HUES64 (cell line): ENCODE measurements at regions not wholly inside any gene's neighbourhood (a gene's known extent, or its start where the extent isn't known, plus 50 kb on each side); places are given as distances from the start of the nearest gene placed in this dataset.

Experiments used
- H3K27ac ChIP-seq: 2 replicates; pipeline ENCODE4 v1.7.0; 2013; ENCODE audit warnings: low read depth, low read length, inconsistent platforms
- H3K27me3 ChIP-seq: 2 replicates; pipeline ENCODE4 v1.6.1; 2013; ENCODE audit warnings: mild to moderate bottlenecking, low read length; ENCODE audit not compliant: insufficient read depth
- H3K36me3 ChIP-seq: 2 replicates; pipeline ENCODE4 v1.6.1; 2013; ENCODE audit warnings: mild to moderate bottlenecking, low read length; ENCODE audit not compliant: insufficient read depth
- H3K4me1 ChIP-seq: 2 replicates; pipeline ENCODE4 v1.6.1; 2013; ENCODE audit warnings: mild to moderate bottlenecking, low read length, moderate library complexity; ENCODE audit not compliant: insufficient read depth
- H3K4me3 ChIP-seq: 2 replicates; pipeline ENCODE4 v1.5.1; 2013; ENCODE audit warnings: mild to moderate bottlenecking, low read length, moderate library complexity
- H3K9ac ChIP-seq: 2 replicates; pipeline ENCODE4 v1.6.1; 2013; ENCODE audit warnings: mild to moderate bottlenecking, low read depth, low read length
- H3K9me3 ChIP-seq: 2 replicates; pipeline ENCODE4 v1.6.1; 2013; ENCODE audit warnings: low read depth, low read length; ENCODE audit not compliant: insufficient read depth
- WGBS: fragments of 150-250, 120-280 bp; methylation state at CpG from one replicate; pipeline ENCODE4 v1.1.7; 2013; ENCODE audit warnings: missing lambda C conversion rate; 5-methylcytosine and 5-hydroxymethylcytosine counted together

DNA sequence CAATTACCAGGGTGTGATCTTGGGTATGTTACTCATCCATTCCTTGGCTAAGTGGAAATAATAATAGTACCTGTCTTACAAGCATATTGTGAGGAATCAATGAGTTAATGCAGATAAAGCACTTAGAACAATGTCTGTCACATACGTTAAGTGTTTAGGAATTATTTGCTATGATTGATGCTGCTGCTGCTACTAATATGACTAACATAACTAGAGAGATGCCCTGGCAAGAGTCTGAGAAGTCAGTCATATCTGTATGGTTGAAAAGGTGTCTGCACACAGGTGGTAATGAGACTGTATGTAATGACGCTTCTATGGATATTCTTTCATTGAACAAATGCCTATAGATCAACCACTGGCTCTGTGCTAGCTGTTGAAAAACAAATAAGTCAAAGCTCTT is 100.1 kb upstream of the PCGF5 start:
- Histone ChIP-seq H3K27ac (no peak overlapping the region), H3K27me3 (no peaks in the 10 kb centered on the region), H3K4me1 (no peaks in the 10 kb centered on the region), H3K36me3 (no peaks in the 10 kb centered on the region), H3K9ac (no peak overlapping the region), H3K9me3 (no peaks in the 10 kb centered on the region), H3K4me3 (no peak overlapping the region)
- WGBS: 86% methylated on average over 2 of the region's 2 CpGs

DNA sequence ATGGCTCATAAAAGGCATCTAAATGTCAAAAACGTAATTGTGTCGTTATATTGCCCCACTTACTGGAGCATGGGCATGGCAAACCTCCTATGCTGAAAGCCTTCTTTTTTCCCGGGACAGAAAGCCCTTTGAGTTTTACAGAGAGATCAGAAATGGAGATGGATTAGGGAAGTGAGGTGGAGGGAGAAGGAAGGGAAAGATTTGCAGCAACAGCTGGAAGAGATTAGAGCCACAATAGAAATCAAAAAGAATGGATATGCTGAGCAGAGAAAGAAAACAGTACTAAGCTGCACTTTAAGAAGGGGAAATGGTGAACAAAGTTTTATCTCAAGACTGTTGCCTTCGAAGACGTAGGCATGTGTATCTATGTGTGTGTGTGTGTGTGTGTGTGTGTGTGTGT is 97.2 kb upstream of the PCGF5 start:
- no peak overlapping the region for H3K9ac ChIP-seq
- WGBS: 79% methylated on average over 5 of the region's 5 CpGs
- H3K4me1 ChIP-seq: no peaks in the 10 kb centered on the region
- H3K36me3 ChIP-seq: no peaks in the 10 kb centered on the region
- H3K4me3 ChIP-seq: no peak overlapping the region
- no peaks in the 10 kb centered on the region for H3K27me3 ChIP-seq
- no peak overlapping the region for H3K27ac ChIP-seq
- no peaks in the 10 kb centered on the region for H3K9me3 ChIP-seq

DNA sequence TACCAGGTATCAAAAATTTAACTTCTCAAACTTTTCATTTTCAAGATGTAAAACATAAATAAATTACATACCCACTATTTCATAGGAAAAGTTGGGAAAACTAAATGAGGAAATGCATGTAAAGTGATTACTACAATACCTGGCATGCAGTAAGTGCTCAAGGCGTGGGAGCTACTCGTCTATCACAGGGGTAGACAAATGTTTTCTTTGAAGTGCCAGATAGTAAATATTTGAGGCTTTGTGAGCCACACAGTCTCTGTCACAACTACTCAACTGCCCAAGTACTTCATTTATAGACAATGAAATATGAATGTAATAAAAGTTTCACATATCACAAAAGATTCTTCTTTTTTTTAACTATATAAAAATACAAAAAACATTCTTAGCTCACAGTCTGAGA is 96.4 kb upstream of the PCGF5 start:
- Histone ChIP-seq H3K27ac (no peak overlapping the region), H3K27me3 (no peaks in the 10 kb centered on the region), H3K4me3 (no peak overlapping the region), H3K9me3 (no peaks in the 10 kb centered on the region), H3K36me3 (no peaks in the 10 kb centered on the region), H3K9ac (no peak overlapping the region), H3K4me1 (no peaks in the 10 kb centered on the region)
- 78% methylated on average over 2 of the region's 2 CpGs for WGBS

DNA sequence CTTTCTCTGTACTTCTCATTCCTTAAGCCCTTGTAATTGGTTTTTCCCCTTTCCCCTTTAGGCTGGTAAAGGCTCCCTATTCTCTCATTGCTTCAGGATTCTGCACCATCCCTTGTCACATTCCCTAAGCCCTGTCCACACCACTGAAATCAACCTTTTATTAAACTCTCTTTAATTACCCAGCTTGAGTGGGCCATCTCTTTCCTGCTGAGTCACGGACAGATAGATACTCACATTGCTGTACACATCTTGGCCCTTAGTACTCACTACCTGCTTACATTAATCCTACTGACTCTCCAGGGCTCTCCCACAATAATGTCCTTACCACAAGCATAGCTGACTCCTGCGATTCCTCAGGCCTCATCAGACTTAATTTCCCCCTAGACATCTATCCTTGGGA is 94.0 kb upstream of the PCGF5 start:
- H3K27me3 ChIP-seq: no peaks in the 10 kb centered on the region
- H3K4me1 ChIP-seq: no peaks in the 10 kb centered on the region
- no peaks in the 10 kb centered on the region for H3K36me3 ChIP-seq
- H3K27ac ChIP-seq: no peak overlapping the region
- H3K9ac ChIP-seq: no peak overlapping the region
- no peak overlapping the region for H3K4me3 ChIP-seq
- WGBS: 92% methylated on average over 2 of the region's 2 CpGs
- no peaks in the 10 kb centered on the region for H3K9me3 ChIP-seq

DNA sequence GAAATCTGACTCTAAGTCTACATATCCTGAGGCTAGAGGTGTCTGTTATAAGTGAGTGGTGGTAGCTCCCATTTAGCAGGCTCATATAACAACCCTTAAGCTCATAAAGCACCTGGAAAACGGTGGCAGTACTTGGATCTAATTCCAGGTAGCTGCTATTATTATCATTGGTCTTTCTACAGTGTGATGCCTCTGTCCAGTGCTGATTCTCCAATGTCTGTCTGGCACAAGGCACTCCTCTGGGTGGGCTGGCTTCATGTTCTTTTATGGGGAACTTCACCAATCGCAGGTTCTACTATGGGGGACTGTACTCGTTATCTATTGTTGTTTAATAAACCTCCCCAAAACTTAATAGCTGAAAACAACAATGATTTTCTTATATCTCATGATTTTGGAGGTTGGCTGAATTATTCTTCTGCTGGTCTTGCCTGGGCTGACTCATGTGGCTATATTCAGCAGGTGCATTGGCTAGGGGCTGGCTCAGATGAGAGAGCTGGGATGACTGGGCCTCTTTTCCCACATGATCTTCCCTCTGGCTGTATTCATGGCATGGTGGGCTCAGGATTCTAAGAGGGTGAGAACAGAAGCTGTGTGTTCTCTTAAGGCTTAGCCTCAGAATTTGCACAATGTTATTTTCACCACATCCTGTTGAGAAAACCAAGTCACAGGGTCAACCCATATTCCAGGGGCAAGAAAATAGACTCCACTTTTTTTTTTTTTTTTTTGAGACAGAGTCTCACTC is 93.0 kb upstream of the PCGF5 start:
- Histone ChIP-seq H3K27ac (no peak overlapping the region), H3K4me1 (no peaks in the 10 kb centered on the region), H3K36me3 (no peaks in the 10 kb centered on the region), H3K9me3 (no peaks in the 10 kb centered on the region), H3K27me3 (no peaks in the 10 kb centered on the region), H3K9ac (no peak overlapping the region), H3K4me3 (no peak overlapping the region)
- 93% methylated on average over 2 of the region's 3 CpGs for WGBS

DNA sequence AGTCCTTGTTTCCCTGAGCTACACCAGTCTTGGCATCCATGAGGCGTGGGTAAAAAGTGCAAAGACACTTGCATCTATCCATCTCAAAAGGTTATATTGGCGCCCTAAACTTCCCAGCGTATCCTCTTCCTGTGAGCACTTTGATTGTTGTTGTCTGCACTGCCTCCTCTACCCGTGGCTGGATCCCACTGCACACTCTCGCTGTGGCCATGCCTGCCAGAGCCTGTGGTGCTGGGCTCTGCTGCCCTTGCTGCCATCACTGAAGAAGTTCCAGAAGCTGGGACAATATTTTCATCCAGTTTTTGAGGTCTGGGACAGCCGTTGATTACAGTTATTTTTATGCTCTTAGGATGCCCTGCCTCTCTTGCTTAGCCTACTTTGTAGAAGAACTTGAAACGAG is 85.3 kb upstream of the PCGF5 start:
- no peak overlapping the region for H3K4me3 ChIP-seq
- no peaks in the 10 kb centered on the region for H3K27me3 ChIP-seq
- H3K9me3 ChIP-seq: no peaks in the 10 kb centered on the region
- no peaks in the 10 kb centered on the region for H3K4me1 ChIP-seq
- 90% methylated on average over 7 of the region's 7 CpGs for WGBS
- no peak overlapping the region for H3K9ac ChIP-seq
- H3K36me3 ChIP-seq: no peaks in the 10 kb centered on the region
- no peak overlapping the region for H3K27ac ChIP-seq

DNA sequence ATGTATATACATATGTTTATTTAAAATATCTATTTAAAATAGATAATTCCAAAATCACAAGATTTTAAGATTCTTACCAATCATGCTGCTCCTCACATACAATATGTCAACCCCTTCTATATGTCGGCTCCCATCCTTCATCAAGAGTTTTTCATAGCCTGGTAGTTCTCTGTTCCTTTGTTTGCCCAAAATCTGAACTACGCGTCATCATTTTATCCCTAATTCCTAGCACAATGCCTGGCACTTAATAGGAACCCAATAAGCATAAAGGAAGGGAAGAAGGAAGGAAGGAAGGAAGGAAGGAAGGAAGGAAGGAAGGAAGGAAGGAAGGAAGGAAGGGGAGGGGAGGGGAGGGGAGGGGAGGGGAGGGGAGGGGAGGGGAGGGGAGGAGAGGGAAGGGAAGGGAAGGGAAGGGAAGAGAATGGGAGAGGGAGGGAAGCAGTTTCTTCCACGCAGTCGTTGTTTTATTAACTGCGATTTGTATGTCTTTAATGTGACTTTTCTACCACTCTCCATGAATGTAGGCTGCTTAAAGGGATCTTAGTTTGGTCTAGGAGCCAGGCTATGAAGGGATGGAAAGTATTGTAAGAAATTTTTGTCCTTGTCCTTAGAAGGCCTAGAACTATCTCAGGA is 83.3 kb upstream of the PCGF5 start:
- Histone ChIP-seq H3K4me1 (no peaks in the 10 kb centered on the region), H3K27ac (no peak overlapping the region), H3K9me3 (no peaks in the 10 kb centered on the region), H3K27me3 (no peaks in the 10 kb centered on the region), H3K36me3 (no peaks in the 10 kb centered on the region), H3K4me3 (no peak overlapping the region), H3K9ac (no peak overlapping the region)
- WGBS: 95% methylated on average over 6 of the region's 6 CpGs

GRCh38 chr10:91137822-91138221 is 82.6 kb upstream of the PCGF5 start:
- Histone ChIP-seq H3K36me3 (no peaks in the 10 kb centered on the region), H3K9ac (no peak overlapping the region), H3K4me1 (no peaks in the 10 kb centered on the region), H3K27me3 (no peaks in the 10 kb centered on the region), H3K4me3 (no peak overlapping the region), H3K9me3 (no peaks in the 10 kb centered on the region), H3K27ac (no peak overlapping the region)
- 100% methylated on average over 1 of the region's 1 CpG for WGBS

DNA sequence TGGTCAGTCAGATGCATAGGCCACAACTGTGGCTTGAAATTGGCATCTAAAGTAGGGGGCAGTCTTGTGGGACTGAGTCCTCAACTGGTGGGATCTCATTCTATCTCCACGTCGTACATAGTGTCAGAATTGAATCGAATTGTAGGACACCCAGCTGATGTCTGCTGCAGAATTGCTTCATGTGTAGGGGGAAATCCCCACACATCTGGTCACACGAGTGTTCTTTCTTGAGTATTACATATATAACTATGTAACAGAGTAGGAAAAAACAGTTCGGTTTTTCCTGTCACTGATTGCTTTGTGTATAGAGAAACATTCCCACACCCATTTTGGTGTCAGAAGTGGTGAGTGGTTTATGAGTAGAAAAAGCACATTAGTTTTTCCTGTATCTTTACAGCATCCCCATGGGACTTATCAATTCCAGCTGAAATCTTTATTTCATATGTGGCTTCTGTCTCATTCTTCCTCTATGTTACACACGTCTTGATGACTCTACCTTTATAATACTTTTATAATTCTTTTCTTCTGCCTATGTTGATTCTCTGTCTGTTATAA is 79.4 kb upstream of the PCGF5 start:
- no peaks in the 10 kb centered on the region for H3K4me1 ChIP-seq
- no peak overlapping the region for H3K27ac ChIP-seq
- WGBS: 93% methylated on average over 4 of the region's 6 CpGs
- H3K9me3 ChIP-seq: no peaks in the 10 kb centered on the region
- H3K4me3 ChIP-seq: no peak overlapping the region
- H3K27me3 ChIP-seq: no peaks in the 10 kb centered on the region
- no peak overlapping the region for H3K9ac ChIP-seq
- no peaks in the 10 kb centered on the region for H3K36me3 ChIP-seq

GRCh38 chr10:91144961-91145360 is 75.5 kb upstream of the PCGF5 start:
- Histone ChIP-seq H3K36me3 (no peaks in the 10 kb centered on the region), H3K27me3 (no peaks in the 10 kb centered on the region), H3K4me1 (no peaks in the 10 kb centered on the region), H3K27ac (no peak overlapping the region), H3K9ac (no peak overlapping the region), H3K9me3 (no peaks in the 10 kb centered on the region), H3K4me3 (no peak overlapping the region)
- 38% methylated on average over 1 of the region's 1 CpG for WGBS

GRCh38 chr10:91146146-91146545 is 74.3 kb upstream of the PCGF5 start:
- no peaks in the 10 kb centered on the region for H3K4me1 ChIP-seq
- no peaks in the 10 kb centered on the region for H3K27me3 ChIP-seq
- H3K4me3 ChIP-seq: no peak overlapping the region
- no peaks in the 10 kb centered on the region for H3K9me3 ChIP-seq
- no peak overlapping the region for H3K9ac ChIP-seq
- no peak overlapping the region for H3K27ac ChIP-seq
- no CpG with 5 or more reads among the region's 1 CpG for WGBS
- no peaks in the 10 kb centered on the region for H3K36me3 ChIP-seq
